ENCODE measurements at regions not wholly inside any gene's neighbourhood (a gene's known extent, or its start where the extent isn't known, plus 50 kb on each side); places are given as distances from the start of the nearest gene placed in this dataset.

DNA sequence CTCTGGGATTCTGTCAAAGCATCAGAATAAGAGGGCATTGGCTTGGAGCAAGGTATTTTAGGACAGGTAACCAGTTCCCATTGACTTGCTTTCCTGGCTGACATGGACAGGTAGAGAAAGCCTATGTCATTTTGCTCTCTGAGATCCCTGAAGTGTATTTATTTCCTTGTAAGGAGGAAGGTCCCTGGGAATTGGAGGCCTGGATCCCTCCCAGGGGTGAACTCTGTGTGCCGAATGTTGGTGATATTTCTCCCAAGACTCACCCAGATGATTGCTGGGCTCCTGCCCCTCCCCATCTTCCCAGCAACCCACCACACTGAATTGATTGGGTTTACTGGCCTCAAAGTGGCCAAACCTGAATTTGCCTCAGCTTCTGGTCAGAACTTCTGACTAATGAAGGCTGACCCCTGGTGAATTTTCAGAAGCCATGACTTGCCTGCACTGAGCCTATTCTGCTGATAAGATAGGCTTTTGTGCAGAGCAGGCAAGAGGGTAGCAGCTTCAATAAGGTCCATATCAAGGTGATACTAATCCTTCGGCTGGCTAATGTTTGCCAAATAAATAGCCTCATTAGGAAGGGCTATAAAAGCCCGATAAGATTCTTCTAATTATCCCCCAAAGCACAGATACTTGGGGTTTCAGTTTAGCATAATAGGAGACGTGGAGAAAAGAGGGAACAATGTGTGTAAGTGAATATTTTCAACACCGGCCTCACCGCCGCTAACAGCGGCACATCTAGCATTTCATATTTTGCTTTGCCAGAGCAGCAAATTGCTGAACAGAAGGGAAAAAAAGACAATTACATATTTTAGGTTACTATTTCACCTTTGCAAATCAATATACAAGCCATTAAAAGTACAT, 152.9 kb upstream of the PITX1 start:
- Histone ChIP-seq H3K4me3 (ENCODE audit: low read length in 2 of 2) (no peak overlapping the region), H3K9ac (ENCODE audit: low read length in 2 of 2) (no peak overlapping the region), H3K27ac (ENCODE audit: low read length) (no peak overlapping the region), H3K36me3 (ENCODE audit: control insufficient read depth in 2 of 2, insufficient read depth in 2 of 2, low read length in 2 of 2) (no peaks in the 10 kb centered on the region), H3K4me1 (ENCODE audit: control insufficient read depth, insufficient read depth, low read length) (peaks cover 10% of the 10 kb centered on the region), H3K9me3 (ENCODE audit: control insufficient read depth in 2 of 2, low read length in 2 of 2) (no peaks in the 10 kb centered on the region), H3K27me3 (ENCODE audit: control insufficient read depth in 1 of 2, insufficient read depth in 2 of 2, low read length in 2 of 2) (peaks cover 0 to 3% of the 10 kb centered on the region in 2 donors)

DNA sequence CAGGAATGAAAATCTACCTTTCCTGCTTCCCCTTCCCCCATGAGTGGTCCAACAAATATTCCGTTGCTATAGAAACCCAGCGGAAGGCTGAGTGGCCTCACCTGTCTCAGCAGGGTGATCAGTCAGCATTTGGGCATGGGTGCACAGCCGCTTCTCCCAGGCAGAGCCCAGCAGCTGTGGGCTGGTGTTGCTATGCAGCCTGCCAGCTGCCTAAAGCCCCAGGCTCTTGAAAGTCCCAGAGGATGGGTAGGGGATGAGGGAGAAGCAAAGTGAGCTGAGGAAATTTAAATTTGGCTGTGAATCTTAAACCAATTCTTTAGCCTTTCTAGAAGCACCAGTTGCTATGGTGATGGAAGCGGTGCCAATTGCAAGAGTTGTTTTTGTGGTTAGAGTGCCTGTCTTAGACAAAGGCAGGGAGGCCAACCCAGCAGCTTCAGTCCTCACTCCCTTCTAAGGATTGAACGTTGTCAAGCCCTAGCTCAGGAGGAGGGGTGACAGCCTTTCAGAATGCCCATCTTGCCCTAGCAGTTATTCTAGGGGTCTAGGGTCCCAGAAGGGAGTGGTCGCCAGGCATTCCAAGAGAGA, 151.5 kb upstream of the PITX1 start:
- H3K4me1 ChIP-seq (ENCODE audit: control insufficient read depth, insufficient read depth, low read length), result no peaks in the 10 kb centered on the region
- no peaks in the 10 kb centered on the region for H3K9me3 ChIP-seq (ENCODE audit: control insufficient read depth in 2 of 2, low read length in 2 of 2)
- no peak overlapping the region for H3K9ac ChIP-seq (ENCODE audit: low read length in 2 of 2)
- H3K4me3 ChIP-seq (ENCODE audit: low read length in 2 of 2), result no peak overlapping the region
- H3K27me3 ChIP-seq (ENCODE audit: control insufficient read depth in 1 of 2, insufficient read depth in 2 of 2, low read length in 2 of 2), result no peaks in the 10 kb centered on the region
- no peaks in the 10 kb centered on the region for H3K36me3 ChIP-seq (ENCODE audit: control insufficient read depth in 2 of 2, insufficient read depth in 2 of 2, low read length in 2 of 2)
- no peak overlapping the region for H3K27ac ChIP-seq (ENCODE audit: low read length)

DNA sequence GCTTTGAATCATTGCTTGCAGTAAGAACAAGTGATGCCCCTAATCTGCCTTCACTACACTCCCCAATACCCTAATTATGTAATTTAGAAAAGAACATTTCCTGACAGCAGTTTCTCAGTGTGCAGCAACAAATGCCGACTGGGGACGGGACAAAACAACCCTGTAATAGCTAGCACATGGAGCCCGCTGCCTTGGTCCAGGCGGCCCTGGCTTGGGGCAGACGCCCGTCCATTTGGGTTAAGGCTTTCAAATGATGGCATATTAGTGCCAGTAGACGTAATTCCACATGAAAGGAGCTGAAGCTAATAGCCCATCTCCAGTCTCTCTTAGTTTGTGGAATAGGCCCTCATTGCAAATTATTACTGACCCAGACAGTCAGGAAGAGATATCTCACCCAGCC, 150.6 kb upstream of the PITX1 start:
- H3K36me3 ChIP-seq (ENCODE audit: control insufficient read depth in 2 of 2, insufficient read depth in 2 of 2, low read length in 2 of 2), result no peaks in the 10 kb centered on the region
- no peak overlapping the region for H3K27ac ChIP-seq (ENCODE audit: low read length)

GRCh38 chr5:135183464-135183863, 149.4 kb upstream of the PITX1 start:
- no peaks in the 10 kb centered on the region for H3K27me3 ChIP-seq (ENCODE audit: control insufficient read depth in 1 of 2, insufficient read depth in 2 of 2, low read length in 2 of 2)
- H3K36me3 ChIP-seq (ENCODE audit: control insufficient read depth in 2 of 2, insufficient read depth in 2 of 2, low read length in 2 of 2), result no peaks in the 10 kb centered on the region
- H3K9ac ChIP-seq (ENCODE audit: low read length in 2 of 2), result no peak overlapping the region
- H3K9me3 ChIP-seq (ENCODE audit: control insufficient read depth in 2 of 2, low read length in 2 of 2), result no peaks in the 10 kb centered on the region
- H3K27ac ChIP-seq (ENCODE audit: low read length), result no peak overlapping the region
- H3K4me3 ChIP-seq (ENCODE audit: low read length in 2 of 2), result no peak overlapping the region
- no peaks in the 10 kb centered on the region for H3K4me1 ChIP-seq (ENCODE audit: control insufficient read depth, insufficient read depth, low read length)

More for the DNA sequence above, 150.6 kb upstream of the PITX1 start:
- H3K9me3 ChIP-seq (ENCODE audit: control insufficient read depth in 2 of 2, low read length in 2 of 2), result no peaks in the 10 kb centered on the region
- H3K27me3 ChIP-seq (ENCODE audit: control insufficient read depth in 1 of 2, insufficient read depth in 2 of 2, low read length in 2 of 2), result no peaks in the 10 kb centered on the region
- no peak overlapping the region for H3K4me3 ChIP-seq (ENCODE audit: low read length in 2 of 2)
- no peak overlapping the region for H3K9ac ChIP-seq (ENCODE audit: low read length in 2 of 2)
- no peaks in the 10 kb centered on the region for H3K4me1 ChIP-seq (ENCODE audit: control insufficient read depth, insufficient read depth, low read length)

DNA sequence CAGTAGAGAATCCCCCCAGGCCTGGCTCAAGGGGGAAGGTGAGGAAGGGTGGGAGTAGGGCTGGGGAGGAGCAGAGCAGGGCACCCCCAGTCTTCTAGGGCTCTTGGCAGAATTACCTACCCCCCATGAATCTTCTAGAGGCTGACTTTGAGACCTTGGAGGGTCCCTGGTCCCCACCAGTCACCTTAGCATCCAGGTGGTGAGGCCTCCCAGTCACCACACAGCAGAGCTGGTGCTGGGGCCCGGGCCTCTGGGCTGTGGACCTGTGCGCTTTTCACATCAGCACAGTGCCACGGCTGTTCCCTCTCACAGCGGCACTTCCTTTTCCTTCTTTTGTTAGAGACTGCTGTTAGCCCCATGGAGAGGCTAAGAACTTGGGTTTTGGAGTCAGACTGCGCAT, 148.6 kb upstream of the PITX1 start:
- no peak overlapping the region for H3K9ac ChIP-seq (ENCODE audit: low read length in 2 of 2)
- H3K27ac ChIP-seq (ENCODE audit: low read length), result no peak overlapping the region
- no peaks in the 10 kb centered on the region for H3K4me1 ChIP-seq (ENCODE audit: control insufficient read depth, insufficient read depth, low read length)
- H3K4me3 ChIP-seq (ENCODE audit: low read length in 2 of 2), result no peak overlapping the region
- no peaks in the 10 kb centered on the region for H3K36me3 ChIP-seq (ENCODE audit: control insufficient read depth in 2 of 2, insufficient read depth in 2 of 2, low read length in 2 of 2)
- no peaks in the 10 kb centered on the region for H3K27me3 ChIP-seq (ENCODE audit: control insufficient read depth in 1 of 2, insufficient read depth in 2 of 2, low read length in 2 of 2)
- no peaks in the 10 kb centered on the region for H3K9me3 ChIP-seq (ENCODE audit: control insufficient read depth in 2 of 2, low read length in 2 of 2)

GRCh38 chr5:135181653-135182052, 147.6 kb upstream of the PITX1 start:
- Histone ChIP-seq H3K4me1 (ENCODE audit: control insufficient read depth, insufficient read depth, low read length) (no peaks in the 10 kb centered on the region), H3K27ac (ENCODE audit: low read length) (no peak overlapping the region), H3K36me3 (ENCODE audit: control insufficient read depth in 2 of 2, insufficient read depth in 2 of 2, low read length in 2 of 2) (no peaks in the 10 kb centered on the region), H3K9me3 (ENCODE audit: control insufficient read depth in 2 of 2, low read length in 2 of 2) (no peaks in the 10 kb centered on the region), H3K4me3 (ENCODE audit: low read length in 2 of 2) (no peak overlapping the region), H3K27me3 (ENCODE audit: control insufficient read depth in 1 of 2, insufficient read depth in 2 of 2, low read length in 2 of 2) (peaks cover 0 to under 1% of the 10 kb centered on the region in 2 donors), H3K9ac (ENCODE audit: low read length in 2 of 2) (no peak overlapping the region)

DNA sequence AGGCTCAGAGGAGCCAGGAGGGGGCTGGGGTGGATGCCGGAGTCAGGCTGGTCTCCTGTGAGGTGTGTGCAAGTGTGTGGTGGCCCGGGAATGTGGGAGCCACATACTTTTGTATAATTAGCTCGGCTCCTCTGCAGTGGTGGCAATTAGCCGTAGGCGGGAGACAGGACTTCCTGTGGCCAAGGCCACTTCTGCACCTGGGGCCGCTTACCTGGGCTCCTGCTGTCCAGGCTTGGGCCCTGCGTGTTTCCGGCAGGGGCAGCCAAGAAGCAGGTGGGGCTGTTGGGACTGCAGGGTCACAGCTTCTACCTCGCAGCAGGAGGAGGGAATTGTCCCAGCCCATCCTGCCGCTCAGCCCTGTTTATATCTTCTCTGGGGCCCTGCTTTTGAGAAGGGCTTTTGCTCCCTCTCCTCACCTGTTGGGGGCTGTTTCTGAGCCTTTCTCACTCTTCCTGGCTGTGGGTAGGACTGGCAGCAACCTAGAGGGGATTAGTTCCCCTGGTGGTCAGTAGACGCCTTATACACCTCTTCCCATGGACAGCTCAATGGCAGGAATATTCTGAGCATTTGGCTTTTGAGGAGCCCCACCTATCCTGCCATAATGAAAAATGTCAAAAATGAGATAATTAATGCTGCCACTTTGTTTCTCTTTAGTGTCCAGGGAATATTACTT, 145.4 kb upstream of the PITX1 start:
- no peak overlapping the region for H3K4me3 ChIP-seq (ENCODE audit: low read length in 2 of 2)
- no peak overlapping the region for H3K9ac ChIP-seq (ENCODE audit: low read length in 2 of 2)
- H3K27me3 ChIP-seq (ENCODE audit: control insufficient read depth in 1 of 2, insufficient read depth in 2 of 2, low read length in 2 of 2), result peaks cover 0 to 2% of the 10 kb centered on the region in 2 donors
- no peaks in the 10 kb centered on the region for H3K9me3 ChIP-seq (ENCODE audit: control insufficient read depth in 2 of 2, low read length in 2 of 2)
- no peaks in the 10 kb centered on the region for H3K4me1 ChIP-seq (ENCODE audit: control insufficient read depth, insufficient read depth, low read length)
- no peak overlapping the region for H3K27ac ChIP-seq (ENCODE audit: low read length)
- no peaks in the 10 kb centered on the region for H3K36me3 ChIP-seq (ENCODE audit: control insufficient read depth in 2 of 2, insufficient read depth in 2 of 2, low read length in 2 of 2)

GRCh38 chr5:135178476-135179155, 144.6 kb upstream of the PITX1 start:
- H3K36me3 ChIP-seq (ENCODE audit: control insufficient read depth in 2 of 2, insufficient read depth in 2 of 2, low read length in 2 of 2), result no peaks in the 10 kb centered on the region
- peaks cover 0 to 4% of the 10 kb centered on the region in 2 donors for H3K27me3 ChIP-seq (ENCODE audit: control insufficient read depth in 1 of 2, insufficient read depth in 2 of 2, low read length in 2 of 2)
- H3K4me3 ChIP-seq (ENCODE audit: low read length in 2 of 2), result no peak overlapping the region
- no peak overlapping the region for H3K27ac ChIP-seq (ENCODE audit: low read length)
- H3K4me1 ChIP-seq (ENCODE audit: control insufficient read depth, insufficient read depth, low read length), result no peaks in the 10 kb centered on the region
- H3K9ac ChIP-seq (ENCODE audit: low read length in 2 of 2), result no peak overlapping the region
- H3K9me3 ChIP-seq (ENCODE audit: control insufficient read depth in 2 of 2, low read length in 2 of 2), result no peaks in the 10 kb centered on the region

DNA sequence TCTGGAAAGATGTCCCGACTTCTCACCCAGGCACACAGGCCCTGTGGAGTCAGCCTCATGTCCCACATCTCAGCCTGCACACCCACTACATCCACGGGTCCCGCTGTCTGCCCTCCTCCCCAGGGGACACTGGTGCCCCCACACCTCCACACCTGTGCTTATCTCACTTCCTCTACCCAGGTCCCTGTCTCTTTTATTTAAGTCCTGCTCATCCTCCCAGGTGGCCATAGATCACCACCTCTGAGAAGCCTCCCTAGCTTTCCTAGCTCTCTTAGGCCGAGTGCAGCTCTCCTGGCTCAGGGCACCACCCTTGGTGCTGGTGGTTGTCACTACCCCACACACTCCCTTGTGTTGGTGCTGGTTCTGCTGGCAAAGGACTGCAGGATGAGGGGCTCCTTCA, 143.6 kb upstream of the PITX1 start:
- Histone ChIP-seq H3K9ac (ENCODE audit: low read length in 2 of 2) (no peak overlapping the region), H3K4me3 (ENCODE audit: low read length in 2 of 2) (no peak overlapping the region), H3K27ac (ENCODE audit: low read length) (no peak overlapping the region), H3K27me3 (ENCODE audit: control insufficient read depth in 1 of 2, insufficient read depth in 2 of 2, low read length in 2 of 2) (peaks cover 0 to 4% of the 10 kb centered on the region in 2 donors), H3K36me3 (ENCODE audit: control insufficient read depth in 2 of 2, insufficient read depth in 2 of 2, low read length in 2 of 2) (no peaks in the 10 kb centered on the region), H3K9me3 (ENCODE audit: control insufficient read depth in 2 of 2, low read length in 2 of 2) (no peaks in the 10 kb centered on the region), H3K4me1 (ENCODE audit: control insufficient read depth, insufficient read depth, low read length) (no peaks in the 10 kb centered on the region)

GRCh38 chr5:135176991-135177390, 143.0 kb upstream of the PITX1 start:
- Histone ChIP-seq H3K4me3 (ENCODE audit: low read length in 2 of 2) (no peak overlapping the region), H3K9me3 (ENCODE audit: control insufficient read depth in 2 of 2, low read length in 2 of 2) (no peaks in the 10 kb centered on the region), H3K36me3 (ENCODE audit: control insufficient read depth in 2 of 2, insufficient read depth in 2 of 2, low read length in 2 of 2) (no peaks in the 10 kb centered on the region), H3K27ac (ENCODE audit: low read length) (no peak overlapping the region), H3K4me1 (ENCODE audit: control insufficient read depth, insufficient read depth, low read length) (no peaks in the 10 kb centered on the region), H3K9ac (ENCODE audit: low read length in 2 of 2) (no peak overlapping the region), H3K27me3 (ENCODE audit: control insufficient read depth in 1 of 2, insufficient read depth in 2 of 2, low read length in 2 of 2) (peaks cover 5 to 6% of the 10 kb centered on the region in 2 donors)
